ENCODE measurements at regions not wholly inside any gene's neighbourhood (a gene's known extent, or its start where the extent isn't known, plus 50 kb on each side); places are given as distances from the start of the nearest gene placed in this dataset.

- Histone ChIP-seq H3K27me3 (no peaks in the 10 kb centered on the region), H3K4me1 (no peaks in the 10 kb centered on the region), H3K27ac (no peak overlapping the region), H3K4me3 (no peak overlapping the region), H3K9me3 (no peaks in the 10 kb centered on the region), H3K36me3 (no peaks in the 10 kb centered on the region)
- ATAC-seq (no peak), DNase-seq (no peak)
- intact Hi-C loops (cut with DNase I; ENCODE audit: low total_unique reads), result no loop called here
- in situ Hi-C loops (cut with MboI; ENCODE audit: low sequenced_read_pairs in 4 of 4), result no loop called here
- no peak for TF ChIP-seq POLR2A (IDR thresholded peaks at IDR 0.05)
- TF ChIP-seq, protein P1, sequence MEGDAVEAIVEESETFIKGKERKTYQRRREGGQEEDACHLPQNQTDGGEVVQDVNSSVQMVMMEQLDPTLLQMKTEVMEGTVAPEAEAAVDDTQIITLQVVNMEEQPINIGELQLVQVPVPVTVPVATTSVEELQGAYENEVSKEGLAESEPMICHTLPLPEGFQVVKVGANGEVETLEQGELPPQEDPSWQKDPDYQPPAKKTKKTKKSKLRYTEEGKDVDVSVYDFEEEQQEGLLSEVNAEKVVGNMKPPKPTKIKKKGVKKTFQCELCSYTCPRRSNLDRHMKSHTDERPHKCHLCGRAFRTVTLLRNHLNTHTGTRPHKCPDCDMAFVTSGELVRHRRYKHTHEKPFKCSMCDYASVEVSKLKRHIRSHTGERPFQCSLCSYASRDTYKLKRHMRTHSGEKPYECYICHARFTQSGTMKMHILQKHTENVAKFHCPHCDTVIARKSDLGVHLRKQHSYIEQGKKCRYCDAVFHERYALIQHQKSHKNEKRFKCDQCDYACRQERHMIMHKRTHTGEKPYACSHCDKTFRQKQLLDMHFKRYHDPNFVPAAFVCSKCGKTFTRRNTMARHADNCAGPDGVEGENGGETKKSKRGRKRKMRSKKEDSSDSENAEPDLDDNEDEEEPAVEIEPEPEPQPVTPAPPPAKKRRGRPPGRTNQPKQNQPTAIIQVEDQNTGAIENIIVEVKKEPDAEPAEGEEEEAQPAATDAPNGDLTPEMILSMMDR (IDR thresholded peaks at IDR 0.05 in 4 of 5, conservative IDR thresholded peaks at IDR 0.05 in 1 of 5), result peak in 1 of 5 experiments; percentile 21
These were observed 112.8 kb upstream of the DMD start for GRCh38 chrX:33324099-33324498.

GRCh38 chrX:33307911-33308354 lies 96.6 kb upstream of the DMD start:
- Histone ChIP-seq H3K27ac (no peak overlapping the region), H3K9me3 (no peaks in the 10 kb centered on the region), H3K4me1 (no peaks in the 10 kb centered on the region), H3K36me3 (no peaks in the 10 kb centered on the region), H3K4me3 (no peak overlapping the region), H3K27me3 (no peaks in the 10 kb centered on the region)
- TF ChIP-seq, protein P1 (IDR thresholded peaks at IDR 0.05 in 4 of 5, conservative IDR thresholded peaks at IDR 0.05 in 1 of 5), result no peak
- no peak for TF ChIP-seq POLR2A (IDR thresholded peaks at IDR 0.05)
- in situ Hi-C loops (cut with MboI; ENCODE audit: low sequenced_read_pairs in 4 of 4), result no loop called here
- DNase-seq (no peak), ATAC-seq (no peak)
- intact Hi-C loops (cut with DNase I; ENCODE audit: low total_unique reads), result no loop called here

DNA sequence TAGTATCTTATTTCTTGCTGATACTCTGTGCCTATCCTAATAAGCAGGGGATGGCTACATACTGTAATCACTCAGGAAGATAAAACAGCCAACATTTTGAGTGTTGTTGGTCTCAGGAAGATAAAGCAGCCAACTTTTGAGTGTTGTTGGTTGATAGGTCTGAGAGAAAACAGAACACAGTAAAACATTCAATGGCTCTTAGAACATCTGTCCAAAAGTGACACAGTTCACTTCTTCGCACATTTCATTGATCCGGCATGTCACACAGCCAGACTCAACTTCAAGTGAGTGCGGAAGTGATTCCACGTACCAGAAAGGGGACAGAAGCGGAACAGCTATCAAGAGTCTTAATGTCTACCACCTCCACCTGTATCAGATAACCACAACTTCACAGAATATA lies 87.3 kb upstream of the DMD start:
- no peak for TF ChIP-seq POLR2A (IDR thresholded peaks at IDR 0.05)
- TF ChIP-seq, protein P1 (IDR thresholded peaks at IDR 0.05 in 4 of 5, conservative IDR thresholded peaks at IDR 0.05 in 1 of 5), result no peak
- intact Hi-C loops (cut with DNase I; ENCODE audit: low total_unique reads), result no loop called here
- H3K27ac ChIP-seq, result no peak overlapping the region
- DNase-seq (no peak), ATAC-seq (no peak)
- no peaks in the 10 kb centered on the region for H3K36me3 ChIP-seq
- H3K4me1 ChIP-seq, result no peaks in the 10 kb centered on the region
- in situ Hi-C loops (cut with MboI; ENCODE audit: low sequenced_read_pairs in 4 of 4), result no loop called here
- no peaks in the 10 kb centered on the region for H3K27me3 ChIP-seq
- no peak overlapping the region for H3K4me3 ChIP-seq
- no peaks in the 10 kb centered on the region for H3K9me3 ChIP-seq

GRCh38 chrX:33285550-33285949 lies 74.2 kb upstream of the DMD start:
- no peak for DNase-seq
- Histone ChIP-seq H3K27me3 (no peaks in the 10 kb centered on the region), H3K4me3 (no peak overlapping the region), H3K27ac (no peak overlapping the region), H3K4me1 (no peaks in the 10 kb centered on the region), H3K36me3 (no peaks in the 10 kb centered on the region), H3K9me3 (no peaks in the 10 kb centered on the region)
- ATAC-seq, result no peak
- no peak for TF ChIP-seq POLR2A (IDR thresholded peaks at IDR 0.05)
- TF ChIP-seq, protein P1 (IDR thresholded peaks at IDR 0.05 in 4 of 5, conservative IDR thresholded peaks at IDR 0.05 in 1 of 5), result no peak
- in situ Hi-C loops (cut with MboI; ENCODE audit: low sequenced_read_pairs in 4 of 4), result no loop called here
- intact Hi-C loops (cut with DNase I; ENCODE audit: low total_unique reads), result no loop called here

GRCh38 chrX:33277046-33277445 lies 65.7 kb upstream of the DMD start:
- H3K27me3 ChIP-seq, result no peaks in the 10 kb centered on the region
- in situ Hi-C loops (cut with MboI; ENCODE audit: low sequenced_read_pairs in 4 of 4), result no loop called here
- no peak for ATAC-seq

More at GRCh38 chrX:33277046-33277445, 65.7 kb upstream of the DMD start:
- no peak for TF ChIP-seq POLR2A (IDR thresholded peaks at IDR 0.05)
- TF ChIP-seq, protein P1 (IDR thresholded peaks at IDR 0.05 in 4 of 5, conservative IDR thresholded peaks at IDR 0.05 in 1 of 5), result no peak
- no peaks in the 10 kb centered on the region for H3K4me1 ChIP-seq
- no peaks in the 10 kb centered on the region for H3K36me3 ChIP-seq
- H3K9me3 ChIP-seq, result no peaks in the 10 kb centered on the region
- no peak overlapping the region for H3K27ac ChIP-seq
- no peak for DNase-seq
- no peak overlapping the region for H3K4me3 ChIP-seq
- intact Hi-C loops (cut with DNase I; ENCODE audit: low total_unique reads), result no loop called here

Measured in gastrocnemius medialis (tissue), 4 donors.